Pancreas (tissue), 10 donors: ENCODE measurements at regions not wholly inside any gene's neighbourhood (a gene's known extent, or its start where the extent isn't known, plus 50 kb on each side); places are given as distances from the start of the nearest gene placed in this dataset.

Source experiments
- ATAC-seq, 4 donors: fragments of 200-7000 bp; cut with Tn5 transposase; one replicate each; pipeline versions ENCODE4 v1.8.0 to v1.9.1; 2020; ENCODE audit warnings: mild to moderate bottlenecking in 4 of 4, moderate library complexity in 4 of 4
- DNase-seq, 6 donors: peaks; one replicate each; pipeline ENCODE4 v3.0.0-alpha.2; 2020
- FAIRE-seq: peaks from 2 replicates; lab custom pipeline; 2012; peaks lifted over from hg19 to GRCh38; lab: Jason Lieb, UNC
- H3K27ac ChIP-seq, 4 donors: fragments of 200-600 bp; sonication (generic); 1 replicate in 3 of 4; 2 replicates in 1 of 4; pipeline versions ENCODE4 v1.5.0 to v1.8.0; 2020
- H3K27me3 ChIP-seq, 4 donors: fragments of 200-600 bp; one replicate each; pipeline ENCODE4 v1.8.0; 2021
- H3K36me3 ChIP-seq, 3 donors: fragments of 200-600 bp; sonication (generic) in 1 of 3; one replicate each; pipeline versions ENCODE4 v1.5.0 to v1.8.0; 2020 to 2021
- H3K4me1 ChIP-seq, 3 donors: fragments of 200-600 bp; one replicate each; pipeline ENCODE4 v1.8.0; 2021
- H3K4me3 ChIP-seq, 4 donors: fragments of 200-600 bp; sonication (generic) in 2 of 4; one replicate each; pipeline versions ENCODE4 v1.5.0 to v1.8.0; 2020 to 2021
- H3K9me3 ChIP-seq, 4 donors: fragments of 200-600 bp; one replicate each; pipeline ENCODE4 v1.8.0; 2021
- CTCF ChIP-seq, 4 donors: fragments of 200-600 bp; sonication (generic) in 3 of 4; IDR thresholded peaks; one replicate each; pipeline versions ENCODE4 v1.5.0 to v1.8.0; 2021; ENCODE audit warnings: antibody characterized with exemption in 4 of 4
- WGBS, 2 donors: extraction: QIAGEN DNeasy Blood & Tissue Kit; methylation state at CpG; one replicate each; pipeline ENCODE4 v1.1.7; 2013; 5-methylcytosine and 5-hydroxymethylcytosine counted together
- intact Hi-C, 3 donors: fragments of 100-400 bp; cut with DNase I; formaldehyde crosslinking; loops; one replicate each; pipeline versions ENCODE4 v1.11.1 to v1.14.2; 2022
- donor health status: healthy with polysubstance abuse.
- donor health status: DM: no; HTN: no; CAD: no; lungs with moderate emphysema.
- donor health status: DM: no; HTN: no; CAD: no.
- donor health status: control.
- donor health status: control.
- donor health status: Bipolar disorder and iron deficiency.
- donor health status: DM: yes; HTN: yes; CAD: no.
- donor health status: DM: no; HTN: no; CAD: no.
- donor health status: DM: no; HTN: no; CAD: no.
- donor health status: DM: yes; HTN: yes; CAD: no.

- intact Hi-C loops, result loop anchor here in 2 of 3 donors (10.0 kb wide), 2 partner anchors 252 to 748 kb away; no protein-coding TSS in a partner anchor
- Histone ChIP-seq H3K4me3 (no peak overlapping the region), H3K4me1 (no peaks in the 10 kb centered on the region), H3K36me3 (no peaks in the 10 kb centered on the region), H3K27me3 (no peaks in the 10 kb centered on the region), H3K9me3 (no peaks in the 10 kb centered on the region), H3K27ac (no peak overlapping the region)
- WGBS, 2 donors, result 78 to 88% methylated on average over 12 to 13 of the region's 13 CpGs
- ATAC-seq, result no peak
- no peak for FAIRE-seq
- no peak for DNase-seq
- TF ChIP-seq CTCF (IDR thresholded peaks at IDR 0.05), result no peak
Observed at GRCh38 chr14:94686511-94687160, 74.4 kb downstream of the SERPINA3 start.

- intact Hi-C loops, result loop anchor here in 2 of 3 donors (10.0 kb wide), 2 partner anchors 251 to 749 kb away; no protein-coding TSS in a partner anchor
- Histone ChIP-seq H3K4me3 (no peak overlapping the region), H3K27ac (no peak overlapping the region), H3K36me3 (no peaks in the 10 kb centered on the region), H3K9me3 (no peaks in the 10 kb centered on the region), H3K27me3 (no peaks in the 10 kb centered on the region), H3K4me1 (no peaks in the 10 kb centered on the region)
- no peak for FAIRE-seq
- no peak for ATAC-seq
- 77 to 84% methylated on average over 9 of the region's 9 CpGs for WGBS, 2 donors
- no peak for DNase-seq
- no peak for TF ChIP-seq CTCF (IDR thresholded peaks at IDR 0.05)
Observed at GRCh38 chr14:94685681-94686485, 73.7 kb downstream of the SERPINA3 start.

- no peak overlapping the region for H3K27ac ChIP-seq
- WGBS, 2 donors, result 74 to 76% methylated on average over 7 of the region's 7 CpGs
- ATAC-seq, result no peak
- no peak overlapping the region for H3K4me3 ChIP-seq
- FAIRE-seq, result no peak
- no peaks in the 10 kb centered on the region for H3K27me3 ChIP-seq
- intact Hi-C loops, result loop anchor here in 2 of 3 donors (10.0 kb wide), 2 partner anchors 250 to 750 kb away; no protein-coding TSS in a partner anchor
- DNase-seq, result no peak
- no peaks in the 10 kb centered on the region for H3K9me3 ChIP-seq
- TF ChIP-seq CTCF (IDR thresholded peaks at IDR 0.05), result no peak
- H3K36me3 ChIP-seq, result no peaks in the 10 kb centered on the region
- no peaks in the 10 kb centered on the region for H3K4me1 ChIP-seq
Observed at GRCh38 chr14:94685166-94685581, 73.0 kb downstream of the SERPINA3 start.

GRCh38 chr14:94682736-94683135, 70.5 kb downstream of the SERPINA3 start:
- intact Hi-C loops, result loop anchor here in 2 of 3 donors (10.0 kb wide), 2 partner anchors 248 to 752 kb away; no protein-coding TSS in a partner anchor
- ATAC-seq (no peak), FAIRE-seq (no peak), DNase-seq (no peak)
- 79 to 85% methylated on average over 5 of the region's 5 CpGs for WGBS, 2 donors
- Histone ChIP-seq H3K27me3 (no peaks in the 10 kb centered on the region), H3K4me3 (no peak overlapping the region), H3K36me3 (no peaks in the 10 kb centered on the region), H3K9me3 (no peaks in the 10 kb centered on the region), H3K4me1 (no peaks in the 10 kb centered on the region), H3K27ac (no peak overlapping the region)
- TF ChIP-seq CTCF (IDR thresholded peaks at IDR 0.05), result no peak
